GM21526 (cell line): ENCODE measurements at regions not wholly inside any gene's neighbourhood (a gene's known extent, or its start where the extent isn't known, plus 50 kb on each side); places are given as distances from the start of the nearest gene placed in this dataset.
"Not testable (repeated sequence)": the region's sequence is repeated elsewhere in the genome, so short reads cannot be mapped to it uniquely, and the experiment has no call there.

Source experiments
- ATAC-seq: cut with Tn5 transposase; IDR thresholded peaks from one replicate; pipeline ENCODE4 v1.9.1; 2021; ENCODE audit warnings: moderate library complexity; ENCODE audit not compliant: unreplicated experiment, low FRiP score

DNA sequence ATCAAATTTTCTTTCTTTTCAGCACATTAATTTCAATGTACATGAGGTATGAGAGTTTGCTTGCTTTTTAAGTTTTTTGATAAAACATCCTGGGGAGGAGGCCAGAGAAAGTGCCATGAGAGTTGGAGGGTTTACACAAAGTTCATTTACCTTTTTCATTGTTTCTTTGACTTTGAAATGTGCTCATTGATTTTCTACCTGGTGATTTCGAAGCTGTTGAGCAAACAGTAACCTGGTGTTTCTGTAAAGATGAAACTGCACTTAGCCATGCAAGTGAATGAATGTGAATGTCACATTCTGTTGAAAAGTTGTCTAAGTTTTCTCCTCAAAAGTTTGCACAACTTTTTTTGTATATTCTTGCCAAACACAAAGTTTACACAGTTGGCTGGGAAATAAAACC lies 797.0 kb downstream of the METTL4 start:
- no peak for ATAC-seq

DNA sequence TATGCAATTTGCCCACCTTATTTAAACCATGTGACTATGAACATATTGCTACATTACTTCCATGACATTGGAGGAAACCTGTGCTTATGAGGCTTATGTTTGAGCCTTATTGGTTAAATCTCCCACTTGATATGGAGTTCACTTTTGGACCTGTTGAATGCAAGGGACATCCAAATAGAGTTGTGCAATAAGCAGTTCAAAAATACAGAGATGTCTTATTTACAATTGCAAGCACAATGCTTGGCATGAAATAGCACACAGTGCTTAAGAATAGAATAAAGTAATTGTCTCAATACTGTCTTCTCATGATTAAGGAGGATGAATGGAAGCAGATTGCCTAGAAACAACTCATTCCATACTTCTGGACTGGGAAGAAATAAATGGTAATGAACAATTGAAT lies 793.5 kb downstream of the METTL4 start:
- no peak for ATAC-seq

DNA sequence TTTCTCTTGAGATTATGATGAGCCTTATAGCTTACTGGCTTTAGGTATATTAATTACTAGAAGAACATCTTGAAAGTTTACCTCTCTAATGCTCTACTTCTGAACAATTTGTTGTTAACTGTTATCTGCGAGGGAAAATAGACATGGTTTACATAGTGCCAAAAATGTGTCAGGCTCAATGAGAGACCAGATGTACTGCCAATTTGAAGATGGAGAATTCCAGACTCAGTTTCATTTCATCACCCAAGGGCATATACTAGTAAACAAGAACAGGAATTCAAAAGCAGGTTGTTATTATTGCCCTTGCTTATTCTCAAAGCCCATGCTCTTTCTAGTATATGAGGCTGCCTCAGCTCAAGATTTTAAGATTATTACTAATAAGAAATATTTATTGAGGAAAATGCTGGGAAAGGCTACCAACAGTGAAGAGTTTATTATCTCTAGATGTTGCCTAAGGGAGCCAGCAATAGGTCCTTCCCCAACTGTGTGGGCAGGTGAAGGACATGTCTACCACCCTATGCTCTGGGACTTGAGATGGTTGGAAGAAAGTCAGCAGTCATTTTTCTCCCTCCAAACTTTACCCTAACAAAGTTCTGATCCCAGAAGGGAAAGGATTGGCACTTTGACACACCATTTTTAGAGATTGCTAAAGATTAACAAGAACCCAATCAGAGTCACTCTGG lies 792.7 kb downstream of the METTL4 start:
- ATAC-seq, result no peak

DNA sequence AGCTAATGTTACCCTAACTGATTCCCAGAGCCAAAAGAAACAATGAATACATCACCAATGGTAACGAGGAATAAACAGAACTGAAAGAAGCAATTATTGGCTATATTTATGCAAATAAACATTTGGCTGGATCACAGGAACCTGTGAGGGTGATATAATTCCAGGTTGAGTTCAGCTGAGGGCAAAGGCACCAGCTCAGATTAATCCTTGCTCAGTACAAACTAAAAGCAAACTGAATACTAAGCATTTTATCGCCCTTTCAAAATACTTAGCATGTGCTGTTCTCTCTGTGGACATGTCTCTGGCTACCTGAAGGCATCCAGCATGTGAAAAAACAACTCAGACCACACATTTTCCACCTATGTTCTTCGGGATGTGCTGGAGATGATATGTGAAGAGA lies 791.7 kb downstream of the METTL4 start:
- ATAC-seq, result no peak

DNA sequence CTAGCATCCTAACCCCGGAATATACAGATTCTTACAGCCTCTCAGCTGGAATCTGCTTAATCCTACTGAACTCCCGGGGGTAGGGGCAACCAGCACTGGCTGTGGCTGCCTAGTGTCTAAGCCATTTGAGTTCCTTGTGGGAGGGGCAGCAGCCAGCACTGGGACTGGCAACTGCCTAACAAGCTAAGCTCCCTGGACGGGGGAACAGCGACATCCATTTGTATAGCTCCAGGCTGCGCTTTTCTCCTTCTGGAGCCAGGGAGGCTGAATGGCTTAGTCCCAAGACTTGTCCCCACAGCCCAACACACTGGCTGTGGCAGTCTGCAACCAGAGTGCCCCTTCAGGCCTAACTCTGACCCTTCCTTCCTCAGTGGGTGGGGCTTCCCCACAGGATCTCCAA lies 787.2 kb downstream of the METTL4 start:
- no peak for ATAC-seq

DNA sequence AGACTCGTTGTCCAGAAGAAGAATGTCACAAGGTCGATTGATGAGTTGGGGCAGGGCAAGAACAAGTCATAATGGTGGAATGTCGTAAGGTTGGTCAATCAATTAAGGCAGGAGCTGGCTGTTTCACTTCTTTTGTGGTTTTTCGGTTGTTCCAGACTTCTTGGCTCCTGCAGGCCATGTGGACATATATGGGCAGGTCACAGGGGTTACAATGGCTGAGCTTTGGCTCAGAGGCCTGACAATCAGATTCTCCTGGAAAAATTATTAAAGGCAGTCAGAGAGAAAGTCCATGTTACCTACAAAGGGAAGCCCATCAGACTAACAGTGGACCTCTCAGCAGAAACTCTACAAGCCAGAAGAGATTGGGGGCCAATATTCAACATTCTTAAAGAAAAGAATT lies 785.3 kb downstream of the METTL4 start:
- ATAC-seq, result not testable (repeated sequence)

DNA sequence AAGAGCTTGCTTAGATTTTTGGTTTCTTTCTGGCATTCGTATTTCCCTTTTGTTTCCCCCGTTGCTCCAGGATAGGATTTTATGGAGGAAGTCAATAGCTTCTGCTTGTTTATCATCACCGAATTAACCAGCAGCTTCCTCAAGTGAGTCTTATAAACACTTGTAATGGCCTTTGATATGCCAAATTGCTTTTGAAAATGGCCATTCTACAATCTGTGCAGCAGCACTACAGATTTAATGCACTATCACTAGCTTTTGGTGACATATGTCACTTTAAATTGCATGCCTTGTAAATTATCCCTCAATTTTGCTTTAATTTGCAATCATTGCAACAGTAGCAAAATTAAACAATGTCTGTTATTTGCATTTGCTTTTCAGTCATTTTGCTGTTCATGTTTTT lies 774.7 kb downstream of the METTL4 start:
- ATAC-seq, result no peak

DNA sequence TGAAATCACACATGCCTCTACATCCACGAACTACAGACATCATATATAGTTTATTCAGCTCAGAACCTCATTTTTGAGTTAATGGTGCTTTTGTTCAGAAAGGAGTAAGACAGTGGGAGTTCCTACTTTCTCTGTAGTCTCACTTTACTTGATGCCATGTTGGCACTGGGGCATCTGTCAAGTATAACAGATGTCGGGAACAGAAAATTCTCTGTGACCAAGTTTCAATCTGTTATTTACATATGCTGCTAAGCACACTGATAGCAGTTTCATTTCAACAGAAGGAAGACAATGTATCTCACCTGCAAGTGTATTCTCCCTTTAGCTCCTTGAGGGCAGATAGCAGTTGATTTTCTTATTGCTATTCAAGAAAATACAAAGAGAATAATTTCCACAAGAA lies 774.1 kb downstream of the METTL4 start:
- ATAC-seq, result no peak

DNA sequence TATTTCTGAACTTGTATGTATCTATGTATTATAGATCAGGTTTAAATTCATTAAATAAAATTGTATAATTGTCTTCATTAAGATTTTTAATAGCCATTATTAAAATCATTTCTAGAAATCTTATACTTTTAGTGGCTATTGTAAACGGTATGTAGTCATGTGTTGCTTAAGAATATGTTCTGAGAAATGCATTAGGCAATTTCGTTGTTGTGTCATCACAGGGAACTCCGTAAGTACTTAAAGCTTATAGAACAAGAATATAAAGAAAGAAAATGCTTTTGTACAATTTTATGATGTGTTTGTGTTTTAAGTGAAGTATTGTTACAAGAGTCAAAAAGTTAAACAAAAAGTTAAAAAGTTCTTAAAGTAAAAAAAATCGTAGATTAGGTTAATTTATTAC lies 765.8 kb downstream of the METTL4 start:
- no peak for ATAC-seq

DNA sequence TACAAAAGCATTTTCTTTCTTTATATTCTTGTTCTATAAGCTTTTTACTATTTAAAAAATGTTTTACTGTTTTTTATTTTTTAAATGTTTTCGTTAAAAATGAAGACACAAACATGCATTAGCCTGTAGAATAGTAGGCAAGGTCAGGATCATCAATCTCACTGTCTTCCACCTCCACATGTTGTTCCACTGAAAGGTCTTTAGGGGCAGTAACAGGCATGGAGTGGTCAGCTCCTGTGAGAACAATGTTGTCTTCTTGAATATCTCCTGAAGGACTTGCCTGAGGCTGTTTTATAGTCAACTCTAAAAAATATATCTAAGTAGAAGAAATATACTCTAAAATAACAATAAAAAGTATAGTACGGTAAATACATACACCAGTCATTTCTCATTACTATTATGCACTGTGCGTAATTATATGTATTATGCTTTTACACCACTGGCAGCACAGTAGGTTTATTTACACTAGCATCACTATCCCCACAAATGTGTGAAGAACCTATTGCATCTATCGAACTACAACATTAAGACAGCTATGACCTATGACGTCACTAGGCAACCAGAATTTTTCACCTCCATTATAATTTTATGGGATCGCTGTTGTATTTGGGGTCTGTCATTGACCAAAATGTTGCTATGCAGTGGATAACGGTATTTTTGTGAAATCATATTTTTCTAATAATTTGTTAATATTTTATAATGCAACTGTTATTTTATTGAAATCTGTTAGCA lies 764.3 kb downstream of the METTL4 start:
- ATAC-seq, result no peak

DNA sequence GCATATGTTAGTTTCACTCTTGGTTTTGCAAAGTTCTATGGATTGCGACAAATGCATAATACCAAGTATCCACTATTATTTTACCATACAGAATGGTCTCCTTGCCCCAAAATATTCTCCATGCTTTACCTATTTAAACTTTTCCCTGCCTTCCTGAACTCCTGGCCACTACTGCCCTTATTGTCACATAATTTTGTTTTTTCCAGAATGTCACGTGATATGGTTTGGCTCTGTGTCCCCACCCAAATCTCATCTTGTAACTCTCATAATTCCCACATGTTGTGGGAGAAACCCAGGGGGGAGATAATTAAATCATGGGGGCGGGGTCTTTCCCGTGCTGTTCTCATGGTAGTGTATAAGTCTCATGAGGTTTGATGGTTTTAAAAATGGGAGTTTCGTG lies 760.0 kb downstream of the METTL4 start:
- no peak for ATAC-seq

DNA sequence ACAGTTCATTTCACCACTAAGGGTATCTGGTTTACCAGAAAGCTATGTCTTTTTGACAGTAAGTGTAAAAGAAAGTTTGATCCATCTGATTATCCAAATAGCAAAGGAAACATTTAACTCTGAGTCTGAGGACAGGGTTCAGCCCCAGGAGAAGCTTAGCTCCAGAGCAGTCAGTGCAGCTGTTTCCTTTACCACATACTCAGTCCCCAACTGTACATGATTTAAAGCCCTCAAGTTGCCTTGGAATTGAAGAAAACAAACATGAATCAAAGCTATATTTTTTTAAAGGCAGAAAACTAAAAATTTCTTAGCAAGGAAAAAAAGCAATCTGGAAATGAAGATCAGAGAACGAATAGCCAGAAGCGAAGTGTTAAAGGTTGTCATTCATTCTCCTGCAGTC lies 746.0 kb downstream of the METTL4 start:
- no peak for ATAC-seq

DNA sequence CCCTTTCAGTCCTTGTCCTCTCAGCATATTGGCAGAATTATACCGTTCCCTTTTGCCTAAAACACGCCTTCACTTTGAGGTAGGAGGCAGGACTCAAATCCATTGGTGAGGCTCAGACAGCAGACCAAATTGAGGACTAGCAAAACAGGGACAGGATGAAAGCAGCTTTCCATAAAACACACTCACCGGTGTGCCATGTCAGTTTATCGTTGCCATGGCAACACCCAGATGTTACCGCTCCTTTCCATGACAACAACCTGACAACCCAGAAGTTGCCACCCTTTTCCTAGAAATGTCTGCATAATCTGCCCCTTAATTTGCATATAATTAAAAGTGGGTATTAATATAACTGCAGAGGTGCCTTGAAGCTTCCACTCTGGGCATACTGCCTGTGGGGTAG lies 730.4 kb downstream of the METTL4 start:
- no peak for ATAC-seq

DNA sequence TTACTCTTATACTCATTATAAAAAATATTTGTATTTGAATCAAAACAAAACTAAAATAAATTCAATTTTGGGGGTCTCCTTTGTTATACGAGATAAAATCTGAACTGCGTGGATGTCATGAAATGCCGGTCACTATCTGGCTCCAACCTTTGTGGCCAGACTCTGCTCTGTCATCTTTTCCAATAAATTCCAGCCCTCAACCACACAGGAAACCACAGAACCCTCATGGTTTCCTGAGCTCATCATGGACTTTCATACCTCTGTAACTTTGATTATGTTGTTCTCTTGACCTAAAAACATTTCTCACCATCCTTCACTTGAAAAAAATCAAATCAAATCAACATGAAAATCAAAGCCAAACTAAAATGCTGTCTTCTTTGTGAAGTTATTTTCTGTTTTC lies 724.7 kb downstream of the METTL4 start:
- ATAC-seq, result no peak

DNA sequence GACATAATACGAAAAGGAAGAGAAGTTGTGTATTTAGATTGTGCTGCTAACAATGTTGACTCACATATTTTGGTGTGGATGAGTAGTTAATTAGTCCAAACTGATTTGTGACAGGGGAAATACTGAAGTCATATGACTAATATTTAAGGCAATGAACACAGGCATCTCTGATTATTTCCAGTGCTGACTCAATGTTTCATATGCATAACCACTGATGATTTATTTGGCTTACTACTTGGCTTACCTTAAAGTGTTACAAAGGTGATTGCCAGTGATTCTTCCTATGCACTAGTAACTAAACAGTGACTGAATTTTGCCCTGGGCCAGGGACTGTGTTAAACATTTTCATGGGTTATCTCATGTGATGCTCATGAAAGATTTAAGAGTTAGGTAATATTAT lies 722.6 kb downstream of the METTL4 start:
- ATAC-seq, result no peak

DNA sequence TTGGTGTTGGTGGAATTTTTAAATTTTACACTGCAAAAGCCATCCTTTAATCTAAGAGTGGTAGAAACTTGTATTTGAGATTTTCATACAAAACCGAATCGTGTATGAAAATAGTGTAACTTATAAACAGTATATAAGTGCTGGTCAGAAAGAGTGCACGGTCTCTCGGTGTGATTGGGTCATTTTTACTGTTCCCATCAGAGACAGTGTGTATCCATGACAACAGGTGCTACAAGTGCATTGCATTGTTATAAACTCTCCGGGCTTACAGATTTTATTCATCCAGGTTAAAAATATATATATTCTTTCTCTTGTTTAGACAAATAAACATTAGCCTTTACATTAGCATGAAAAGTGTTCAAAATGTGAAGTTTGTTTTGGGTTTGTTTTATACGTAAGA lies 721.9 kb downstream of the METTL4 start:
- no peak for ATAC-seq

DNA sequence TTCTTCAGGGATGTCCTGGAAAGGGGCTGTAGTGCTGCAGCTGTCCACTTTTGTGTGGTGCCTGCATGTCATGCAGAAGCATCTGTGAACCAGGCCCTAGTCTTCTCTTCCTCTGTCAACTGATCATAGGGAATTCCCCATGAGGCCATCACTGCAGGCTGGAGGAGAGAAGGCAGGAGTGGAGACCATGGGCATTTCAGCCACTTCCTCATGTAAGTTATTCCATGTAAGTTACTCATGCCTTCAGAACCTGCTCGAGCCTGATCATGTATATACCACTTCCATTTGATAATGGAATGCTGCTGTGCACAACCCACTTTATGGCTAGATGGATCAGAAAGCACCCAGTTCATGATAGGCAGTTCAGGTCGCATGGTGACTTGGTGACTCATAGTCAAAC lies 714.0 kb downstream of the METTL4 start:
- ATAC-seq, result not testable (repeated sequence)

DNA sequence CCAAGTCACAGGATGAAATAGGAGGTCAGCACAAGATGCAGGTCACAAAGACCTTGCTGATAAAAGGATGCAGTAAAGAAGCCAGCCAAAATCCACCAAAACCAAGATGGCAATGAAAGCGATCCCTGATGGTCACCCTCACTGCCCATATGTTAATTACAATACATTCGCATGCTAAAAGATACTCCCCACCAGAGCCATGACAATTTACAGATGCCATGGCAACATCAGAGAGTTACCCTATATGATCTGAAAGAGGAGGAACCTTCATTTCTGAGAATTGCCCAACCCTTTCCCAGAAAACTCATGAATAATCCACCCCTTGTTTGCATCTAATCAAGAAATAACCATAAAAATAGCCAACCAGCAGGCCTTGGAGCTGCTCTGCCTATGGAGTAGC lies 709.8 kb downstream of the METTL4 start:
- ATAC-seq, result no peak

DNA sequence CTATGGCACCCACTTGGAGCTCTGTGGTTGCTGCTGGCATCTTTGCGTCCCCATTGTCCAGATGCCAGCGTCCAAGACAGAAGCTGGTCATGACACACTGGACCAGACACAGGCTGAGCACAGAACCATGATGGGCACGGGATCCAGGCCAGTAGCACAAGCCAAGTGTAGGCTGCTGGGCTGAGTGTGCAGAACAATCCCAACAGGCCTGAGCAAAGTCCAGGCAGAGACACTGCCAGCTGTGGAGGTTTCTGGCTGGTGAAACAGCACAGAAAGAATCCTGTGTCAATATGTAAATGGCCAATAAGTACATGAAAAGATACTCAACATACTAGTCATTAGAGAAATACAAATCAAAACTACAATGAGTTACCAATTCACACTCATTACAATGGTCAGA lies 705.4 kb downstream of the METTL4 start:
- no peak for ATAC-seq

DNA sequence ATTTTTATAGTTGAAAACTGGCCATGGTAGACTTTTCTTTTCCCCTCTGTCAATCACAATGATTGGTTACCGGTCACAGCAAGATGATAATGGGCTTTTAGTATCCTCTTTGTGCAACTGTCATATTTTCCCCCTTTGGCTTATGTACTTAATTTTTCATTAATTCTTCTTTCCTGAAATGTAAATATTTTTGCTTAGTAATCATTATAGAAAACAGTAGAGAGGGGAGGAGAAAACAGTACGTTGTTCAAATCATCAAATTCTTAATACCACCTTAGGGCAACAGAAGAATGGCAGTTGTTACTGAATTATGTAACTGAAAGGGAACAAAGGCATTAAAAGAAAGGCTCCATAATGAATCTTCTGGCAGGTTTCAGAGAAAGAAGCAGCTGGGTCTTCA lies 699.0 kb downstream of the METTL4 start:
- ATAC-seq, result no peak

DNA sequence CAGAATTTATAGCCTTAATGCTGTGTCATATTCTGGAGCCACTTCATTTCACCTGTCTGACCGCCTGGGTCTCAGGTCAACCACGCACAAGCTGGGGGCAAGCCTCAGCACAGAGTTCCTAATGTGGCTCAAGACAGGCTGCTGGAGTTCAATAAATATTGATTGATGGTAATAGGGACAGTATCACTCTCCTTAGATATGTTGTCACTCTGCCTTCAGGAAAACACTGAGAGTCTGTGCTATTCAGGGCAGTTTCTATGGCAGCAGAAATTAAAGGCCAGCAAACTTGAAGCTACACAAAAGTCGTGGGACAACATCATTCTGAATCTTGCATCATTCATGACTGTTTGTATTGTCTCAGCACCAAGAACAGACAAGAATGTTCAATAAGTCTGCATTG lies 696.1 kb downstream of the METTL4 start:
- no peak for ATAC-seq

DNA sequence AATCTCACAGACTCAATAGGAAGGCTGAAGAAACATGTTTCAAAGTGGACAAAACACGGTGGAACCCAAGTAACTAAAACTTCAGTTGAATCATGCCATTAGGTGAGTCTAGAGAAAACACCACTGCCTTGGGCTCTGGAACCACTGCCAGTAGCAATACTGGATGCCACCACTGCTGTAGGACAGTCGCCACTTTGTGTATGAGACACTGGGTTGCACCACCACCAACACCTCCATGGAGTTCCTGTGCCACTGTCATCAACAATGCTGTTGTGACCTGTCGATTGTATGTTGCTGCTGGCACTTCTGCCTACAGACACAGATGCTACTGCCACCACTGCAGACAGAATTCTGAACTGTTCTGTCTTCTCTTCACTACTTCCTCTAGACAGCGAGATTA lies 686.7 kb downstream of the METTL4 start:
- no peak for ATAC-seq
